H54 (cell line): ENCODE measurements at regions not wholly inside any gene's neighbourhood (a gene's known extent, or its start where the extent isn't known, plus 50 kb on each side); places are given as distances from the start of the nearest gene placed in this dataset.

Source experiments
- DNase-seq: peaks from one replicate; pipeline ENCODE4 v3.0.0; 2011; ENCODE audit warnings: low spot score, mixed read lengths; ENCODE audit not compliant: insufficient read length
- FAIRE-seq: peaks from 3 replicates; lab custom pipeline; 2011; peaks lifted over from hg19 to GRCh38; lab: Jason Lieb, UNC
- POLR2A ChIP-seq: IDR thresholded peaks from 2 replicates; pipeline ENCODE4 v1.6.1; 2011; ENCODE audit warnings: low read depth, mild to moderate bottlenecking, low read length

GRCh38 chr7:86592185-86592584 is 51.5 kb upstream of the GRM3 start:
- no peak for FAIRE-seq
- no peak for TF ChIP-seq POLR2A
- no peak for DNase-seq

- no peak for FAIRE-seq
- DNase-seq, result no peak
- no peak for TF ChIP-seq POLR2A
Observed at GRCh38 chr7:86574006-86574405, 69.7 kb upstream of the GRM3 start.

- FAIRE-seq (no peak), DNase-seq (no peak)
- TF ChIP-seq POLR2A, result no peak
Observed at GRCh38 chr7:86558680-86559501, 84.8 kb upstream of the GRM3 start.

- no peak for FAIRE-seq
- TF ChIP-seq POLR2A, result no peak
Observed at GRCh38 chr7:86534641-86535040, 109.1 kb upstream of the GRM3 start.

GRCh38 chr7:86504229-86504628 is 139.5 kb upstream of the GRM3 start:
- no peak for DNase-seq
- no peak for FAIRE-seq
- no peak for TF ChIP-seq POLR2A

More at GRCh38 chr7:86534641-86535040, 109.1 kb upstream of the GRM3 start:
- DNase-seq, result no peak

- no peak for TF ChIP-seq POLR2A
- FAIRE-seq, result no peak
Observed at GRCh38 chr7:86499986-86500385, 143.7 kb upstream of the GRM3 start.

GRCh38 chr7:86485827-86486226 is 157.9 kb upstream of the GRM3 start:
- DNase-seq (no peak), FAIRE-seq (no peak)
- no peak for TF ChIP-seq POLR2A

More at GRCh38 chr7:86499986-86500385, 143.7 kb upstream of the GRM3 start:
- no peak for DNase-seq

GRCh38 chr7:86479144-86479543 is 164.6 kb upstream of the GRM3 start:
- DNase-seq, result no peak
- no peak for TF ChIP-seq POLR2A
- FAIRE-seq, result no peak

- no peak for TF ChIP-seq POLR2A
- FAIRE-seq, result no peak
Observed at GRCh38 chr7:86477343-86477935, 166.3 kb upstream of the GRM3 start.

GRCh38 chr7:86470763-86471162 is 172.9 kb upstream of the GRM3 start:
- TF ChIP-seq POLR2A, result no peak
- FAIRE-seq (no peak), DNase-seq (no peak)

More at GRCh38 chr7:86477343-86477935, 166.3 kb upstream of the GRM3 start:
- DNase-seq, result no peak

GRCh38 chr7:86469680-86470295 is 173.9 kb upstream of the GRM3 start:
- TF ChIP-seq POLR2A, result no peak
- FAIRE-seq (peak; percentile 89), DNase-seq (peak; percentile 8)

GRCh38 chr7:86454753-86455152 is 189.0 kb upstream of the GRM3 start:
- no peak for TF ChIP-seq POLR2A
- no peak for FAIRE-seq
- no peak for DNase-seq

GRCh38 chr7:86453454-86453853 is 190.3 kb upstream of the GRM3 start:
- FAIRE-seq (no peak), DNase-seq (no peak)
- TF ChIP-seq POLR2A, result no peak

GRCh38 chr7:86448856-86449255 is 194.9 kb upstream of the GRM3 start:
- DNase-seq (no peak), FAIRE-seq (no peak)
- no peak for TF ChIP-seq POLR2A
